ENCODE measurements at regions not wholly inside any gene's neighbourhood (a gene's known extent, or its start where the extent isn't known, plus 50 kb on each side); places are given as distances from the start of the nearest gene placed in this dataset.

GRCh38 chr5:89087551-89088318, 204.8 kb upstream of the MEF2C start:
- no peak overlapping the region for H3K4me3 ChIP-seq (ENCODE audit: low read depth, low read length)
- TF ChIP-seq, protein P1, sequence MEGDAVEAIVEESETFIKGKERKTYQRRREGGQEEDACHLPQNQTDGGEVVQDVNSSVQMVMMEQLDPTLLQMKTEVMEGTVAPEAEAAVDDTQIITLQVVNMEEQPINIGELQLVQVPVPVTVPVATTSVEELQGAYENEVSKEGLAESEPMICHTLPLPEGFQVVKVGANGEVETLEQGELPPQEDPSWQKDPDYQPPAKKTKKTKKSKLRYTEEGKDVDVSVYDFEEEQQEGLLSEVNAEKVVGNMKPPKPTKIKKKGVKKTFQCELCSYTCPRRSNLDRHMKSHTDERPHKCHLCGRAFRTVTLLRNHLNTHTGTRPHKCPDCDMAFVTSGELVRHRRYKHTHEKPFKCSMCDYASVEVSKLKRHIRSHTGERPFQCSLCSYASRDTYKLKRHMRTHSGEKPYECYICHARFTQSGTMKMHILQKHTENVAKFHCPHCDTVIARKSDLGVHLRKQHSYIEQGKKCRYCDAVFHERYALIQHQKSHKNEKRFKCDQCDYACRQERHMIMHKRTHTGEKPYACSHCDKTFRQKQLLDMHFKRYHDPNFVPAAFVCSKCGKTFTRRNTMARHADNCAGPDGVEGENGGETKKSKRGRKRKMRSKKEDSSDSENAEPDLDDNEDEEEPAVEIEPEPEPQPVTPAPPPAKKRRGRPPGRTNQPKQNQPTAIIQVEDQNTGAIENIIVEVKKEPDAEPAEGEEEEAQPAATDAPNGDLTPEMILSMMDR (IDR thresholded peaks at IDR 0.05; ENCODE audit: low read depth, low read length), result no peak

- TF ChIP-seq, protein P1 (IDR thresholded peaks at IDR 0.05; ENCODE audit: low read depth, low read length), result no peak
Observed at GRCh38 chr5:89087128-89087527, 204.1 kb upstream of the MEF2C start.

GRCh38 chr5:89086390-89087086, 203.6 kb upstream of the MEF2C start:
- H3K4me3 ChIP-seq (ENCODE audit: low read depth, low read length), result no peak overlapping the region
- TF ChIP-seq, protein P1 (IDR thresholded peaks at IDR 0.05; ENCODE audit: low read depth, low read length), result no peak

More at GRCh38 chr5:89087128-89087527, 204.1 kb upstream of the MEF2C start:
- no peak overlapping the region for H3K4me3 ChIP-seq (ENCODE audit: low read depth, low read length)

DNA sequence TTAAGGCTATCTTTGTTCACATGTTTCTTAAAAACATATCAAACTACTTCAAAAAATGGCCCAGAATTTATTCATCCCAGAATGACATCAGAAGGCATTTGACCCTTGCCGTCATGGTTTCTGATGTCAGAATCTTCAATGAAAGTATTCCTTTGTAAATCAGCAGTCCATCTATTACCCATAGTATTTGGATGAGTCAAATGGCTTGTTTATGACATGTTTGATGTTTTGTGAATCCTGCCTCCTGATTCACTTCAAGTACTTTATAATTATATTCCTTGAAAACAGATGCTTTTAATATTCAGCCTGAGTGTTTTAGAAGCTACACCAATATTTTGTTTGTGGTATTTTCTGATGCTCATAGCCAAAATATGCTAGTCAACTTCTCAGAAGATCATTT, 200.8 kb upstream of the MEF2C start:
- no peak overlapping the region for H3K4me3 ChIP-seq (ENCODE audit: low read depth, low read length)
- TF ChIP-seq, protein P1 (IDR thresholded peaks at IDR 0.05; ENCODE audit: low read depth, low read length), result no peak

DNA sequence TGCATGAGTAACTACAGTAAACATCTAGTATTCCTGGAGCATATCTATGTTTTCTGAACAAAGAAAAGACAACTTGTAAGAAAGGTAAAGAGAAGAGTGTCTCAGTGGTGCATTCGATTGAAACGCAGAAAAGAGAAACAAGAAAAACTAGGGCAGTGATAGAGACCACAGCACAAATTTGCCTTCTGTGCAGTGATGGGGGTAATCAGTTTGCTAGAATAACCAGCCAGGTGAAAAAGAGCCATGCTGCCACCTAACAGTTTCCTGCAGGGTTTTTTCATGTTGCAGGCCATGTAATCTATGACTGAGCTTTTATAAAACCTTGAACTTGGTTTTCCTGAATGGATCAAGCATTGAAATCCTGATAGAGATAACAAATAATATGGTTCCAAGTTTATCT, 198.4 kb upstream of the MEF2C start:
- TF ChIP-seq, protein P1 (IDR thresholded peaks at IDR 0.05; ENCODE audit: low read depth, low read length), result no peak
- H3K4me3 ChIP-seq (ENCODE audit: low read depth, low read length), result no peak overlapping the region

DNA sequence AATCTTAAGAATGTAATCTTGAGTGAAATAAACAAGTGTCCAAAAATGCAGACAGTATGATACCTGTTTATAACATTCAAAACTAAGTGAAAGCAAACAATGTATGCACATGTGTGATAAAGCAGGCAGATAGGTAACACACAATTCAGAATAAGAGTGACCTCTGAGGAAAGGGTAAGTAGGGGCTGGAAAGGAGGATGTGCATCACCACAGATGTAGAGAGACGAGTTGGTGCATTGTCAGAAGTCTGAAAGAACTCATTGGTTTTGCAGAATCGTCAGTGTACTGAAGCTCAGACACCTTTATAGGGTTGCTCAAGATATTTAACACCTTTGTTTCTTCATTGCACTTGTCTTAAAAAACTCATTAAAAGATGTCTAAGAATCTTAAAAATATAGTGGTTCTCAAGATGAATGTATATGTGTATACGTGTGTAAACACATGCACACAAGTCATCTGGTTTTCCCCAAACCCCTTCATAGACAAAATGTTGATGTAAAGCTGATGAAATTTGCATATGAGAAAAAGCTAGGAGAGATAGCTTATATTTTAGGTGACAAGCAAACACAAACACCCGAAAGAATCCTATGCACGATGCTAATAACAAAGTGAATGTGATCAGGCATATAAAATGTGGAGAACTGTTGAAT, 197.6 kb upstream of the MEF2C start:
- TF ChIP-seq, protein P1 (IDR thresholded peaks at IDR 0.05; ENCODE audit: low read depth, low read length), result no peak
- H3K4me3 ChIP-seq (ENCODE audit: low read depth, low read length), result no peak overlapping the region

Data from WI38 (cell line).